ENCODE measurements at regions not wholly inside any gene's neighbourhood (a gene's known extent, or its start where the extent isn't known, plus 50 kb on each side); places are given as distances from the start of the nearest gene placed in this dataset.

- ATAC-seq = no peak
- Histone ChIP-seq H3K27ac (ENCODE audit: low read length) (no peak overlapping the region), H3K4me3 (ENCODE audit: low read depth in 2 of 2, low read length in 2 of 2) (no peak overlapping the region), H3K4me1 (ENCODE audit: control insufficient read depth, insufficient read depth, low read length) (no peaks in the 10 kb centered on the region), H3K9me3 (ENCODE audit: control insufficient read depth, insufficient read depth, low read depth, low read length) (no peaks in the 10 kb centered on the region), H3K36me3 (ENCODE audit: control insufficient read depth, insufficient read depth, low read length) (no peaks in the 10 kb centered on the region), H3K27me3 (ENCODE audit: control insufficient read depth, insufficient read depth, low read length) (no peaks in the 10 kb centered on the region)
- in situ Hi-C loops (cut with HindIII; ENCODE audit: low pct_unique_long_range_greater_than_20kb, low sequenced_read_pairs) = no loop called here
- no peak for TF ChIP-seq CTCF (IDR thresholded peaks at IDR 0.05)
- POLR2A ChIA-PET = no interaction called here
- no peak for DNase-seq (ENCODE audit: low read depth, low spot score)
- no TSS peak for BruUV-seq (replicated peaks)
- intact Hi-C loops (cut with micrococcal nuclease; ENCODE audit: unreplicated experiment) = no loop called here
- CTCF ChIA-PET = no interaction called here
Observed at GRCh38 chr18:29629493-29630036, 1413.0 kb downstream of the DSC3 start.

- BruUV-seq (replicated peaks) = no TSS peak
- no peaks in the 10 kb centered on the region for H3K9me3 ChIP-seq (ENCODE audit: control insufficient read depth, insufficient read depth, low read depth, low read length)
- no peak for ATAC-seq
- no peak overlapping the region for H3K27ac ChIP-seq (ENCODE audit: low read length)
- H3K4me1 ChIP-seq (ENCODE audit: control insufficient read depth, insufficient read depth, low read length) = no peaks in the 10 kb centered on the region
- intact Hi-C loops (cut with micrococcal nuclease; ENCODE audit: unreplicated experiment) = no loop called here
- no peaks in the 10 kb centered on the region for H3K36me3 ChIP-seq (ENCODE audit: control insufficient read depth, insufficient read depth, low read length)
- no peak overlapping the region for H3K4me3 ChIP-seq (ENCODE audit: low read depth in 2 of 2, low read length in 2 of 2)
- ChIA-PET CTCF (no interaction called here), POLR2A (no interaction called here)
- no peak for TF ChIP-seq CTCF (IDR thresholded peaks at IDR 0.05)
- no peak for TF ChIP-seq POLR2AphosphoS5 (IDR thresholded peaks at IDR 0.05; ENCODE audit: low read depth, low read length)
- no peak for TF ChIP-seq SIN3A (IDR thresholded peaks at IDR 0.05; ENCODE audit: borderline replicate concordance, insufficient read depth, low read depth, low read length)
- TF ChIP-seq TCF7L2 (IDR thresholded peaks at IDR 0.05; ENCODE audit: low read depth, low read length) = no peak
- TF ChIP-seq REST (IDR thresholded peaks at IDR 0.05; ENCODE audit: insufficient read depth in 1 of 2, low read depth in 2 of 2, low read length in 1 of 2) = no peak
- H3K27me3 ChIP-seq (ENCODE audit: control insufficient read depth, insufficient read depth, low read length) = no peaks in the 10 kb centered on the region
- no peak for DNase-seq (ENCODE audit: low read depth, low spot score)
- in situ Hi-C loops (cut with HindIII; ENCODE audit: low pct_unique_long_range_greater_than_20kb, low sequenced_read_pairs) = no loop called here
Observed at GRCh38 chr18:29626094-29626493, 1416.4 kb downstream of the DSC3 start.

GRCh38 chr18:29616867-29617266 is 1425.7 kb downstream of the DSC3 start:
- no peak for TF ChIP-seq TCF7L2 (IDR thresholded peaks at IDR 0.05; ENCODE audit: low read depth, low read length)
- TF ChIP-seq SIN3A (IDR thresholded peaks at IDR 0.05; ENCODE audit: borderline replicate concordance, insufficient read depth, low read depth, low read length) = no peak
- TF ChIP-seq POLR2AphosphoS5 (IDR thresholded peaks at IDR 0.05; ENCODE audit: low read depth, low read length) = no peak
- CTCF ChIA-PET = no interaction called here

More at GRCh38 chr18:29616867-29617266, 1425.7 kb downstream of the DSC3 start:
- DNase-seq (ENCODE audit: low read depth, low spot score) (no peak), ATAC-seq (no peak)
- in situ Hi-C loops (cut with HindIII; ENCODE audit: low pct_unique_long_range_greater_than_20kb, low sequenced_read_pairs) (no loop called here), intact Hi-C loops (cut with micrococcal nuclease; ENCODE audit: unreplicated experiment) (no loop called here)
- BruUV-seq (replicated peaks) = no TSS peak
- H3K27me3 ChIP-seq (ENCODE audit: control insufficient read depth, insufficient read depth, low read length) = no peaks in the 10 kb centered on the region
- no peaks in the 10 kb centered on the region for H3K4me1 ChIP-seq (ENCODE audit: control insufficient read depth, insufficient read depth, low read length)
- H3K27ac ChIP-seq (ENCODE audit: low read length) = no peak overlapping the region
- POLR2A ChIA-PET = no interaction called here
- H3K4me3 ChIP-seq (ENCODE audit: low read depth in 2 of 2, low read length in 2 of 2) = no peak overlapping the region
- no peaks in the 10 kb centered on the region for H3K36me3 ChIP-seq (ENCODE audit: control insufficient read depth, insufficient read depth, low read length)
- H3K9me3 ChIP-seq (ENCODE audit: control insufficient read depth, insufficient read depth, low read depth, low read length) = no peaks in the 10 kb centered on the region

Data from Panc1 (cell line).